ENCODE measurements at regions not wholly inside any gene's neighbourhood (a gene's known extent, or its start where the extent isn't known, plus 50 kb on each side); places are given as distances from the start of the nearest gene placed in this dataset.

- TF ChIP-seq, protein P1, sequence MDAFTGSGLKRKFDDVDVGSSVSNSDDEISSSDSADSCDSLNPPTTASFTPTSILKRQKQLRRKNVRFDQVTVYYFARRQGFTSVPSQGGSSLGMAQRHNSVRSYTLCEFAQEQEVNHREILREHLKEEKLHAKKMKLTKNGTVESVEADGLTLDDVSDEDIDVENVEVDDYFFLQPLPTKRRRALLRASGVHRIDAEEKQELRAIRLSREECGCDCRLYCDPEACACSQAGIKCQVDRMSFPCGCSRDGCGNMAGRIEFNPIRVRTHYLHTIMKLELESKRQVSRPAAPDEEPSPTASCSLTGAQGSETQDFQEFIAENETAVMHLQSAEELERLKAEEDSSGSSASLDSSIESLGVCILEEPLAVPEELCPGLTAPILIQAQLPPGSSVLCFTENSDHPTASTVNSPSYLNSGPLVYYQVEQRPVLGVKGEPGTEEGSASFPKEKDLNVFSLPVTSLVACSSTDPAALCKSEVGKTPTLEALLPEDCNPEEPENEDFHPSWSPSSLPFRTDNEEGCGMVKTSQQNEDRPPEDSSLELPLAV (CRISPR knock-in tag; conservative IDR thresholded peaks at IDR 0.05; ENCODE audit: low read depth), result no peak
- no peak for TF ChIP-seq SAFB2 (CRISPR knock-in tag; IDR thresholded peaks at IDR 0.05; ENCODE audit: borderline replicate concordance, low read depth)
- no peak for TF ChIP-seq SOX6 (IDR thresholded peaks at IDR 0.05)
- no peak for TF ChIP-seq SOX6 (CRISPR knock-in tag; IDR thresholded peaks at IDR 0.05)
- TF ChIP-seq IRF1 (CRISPR knock-in tag; IDR thresholded peaks at IDR 0.05; ENCODE audit: low read depth), result no peak
- TF ChIP-seq, protein P2, sequence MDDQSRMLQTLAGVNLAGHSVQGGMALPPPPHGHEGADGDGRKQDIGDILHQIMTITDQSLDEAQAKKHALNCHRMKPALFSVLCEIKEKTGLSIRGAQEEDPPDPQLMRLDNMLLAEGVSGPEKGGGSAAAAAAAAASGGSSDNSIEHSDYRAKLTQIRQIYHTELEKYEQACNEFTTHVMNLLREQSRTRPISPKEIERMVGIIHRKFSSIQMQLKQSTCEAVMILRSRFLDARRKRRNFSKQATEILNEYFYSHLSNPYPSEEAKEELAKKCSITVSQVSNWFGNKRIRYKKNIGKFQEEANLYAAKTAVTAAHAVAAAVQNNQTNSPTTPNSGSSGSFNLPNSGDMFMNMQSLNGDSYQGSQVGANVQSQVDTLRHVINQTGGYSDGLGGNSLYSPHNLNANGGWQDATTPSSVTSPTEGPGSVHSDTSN (CRISPR knock-in tag; IDR thresholded peaks at IDR 0.05; ENCODE audit: borderline replicate concordance), result no peak
- TF ChIP-seq CEBPB (IDR thresholded peaks at IDR 0.05; ENCODE audit: borderline replicate concordance, low read depth, low read length), result no peak
- TF ChIP-seq TEAD3 (CRISPR knock-in tag; optimal IDR thresholded peaks at IDR 0.05; ENCODE audit: borderline replicate concordance), result no peak
- TF ChIP-seq, protein P3, sequence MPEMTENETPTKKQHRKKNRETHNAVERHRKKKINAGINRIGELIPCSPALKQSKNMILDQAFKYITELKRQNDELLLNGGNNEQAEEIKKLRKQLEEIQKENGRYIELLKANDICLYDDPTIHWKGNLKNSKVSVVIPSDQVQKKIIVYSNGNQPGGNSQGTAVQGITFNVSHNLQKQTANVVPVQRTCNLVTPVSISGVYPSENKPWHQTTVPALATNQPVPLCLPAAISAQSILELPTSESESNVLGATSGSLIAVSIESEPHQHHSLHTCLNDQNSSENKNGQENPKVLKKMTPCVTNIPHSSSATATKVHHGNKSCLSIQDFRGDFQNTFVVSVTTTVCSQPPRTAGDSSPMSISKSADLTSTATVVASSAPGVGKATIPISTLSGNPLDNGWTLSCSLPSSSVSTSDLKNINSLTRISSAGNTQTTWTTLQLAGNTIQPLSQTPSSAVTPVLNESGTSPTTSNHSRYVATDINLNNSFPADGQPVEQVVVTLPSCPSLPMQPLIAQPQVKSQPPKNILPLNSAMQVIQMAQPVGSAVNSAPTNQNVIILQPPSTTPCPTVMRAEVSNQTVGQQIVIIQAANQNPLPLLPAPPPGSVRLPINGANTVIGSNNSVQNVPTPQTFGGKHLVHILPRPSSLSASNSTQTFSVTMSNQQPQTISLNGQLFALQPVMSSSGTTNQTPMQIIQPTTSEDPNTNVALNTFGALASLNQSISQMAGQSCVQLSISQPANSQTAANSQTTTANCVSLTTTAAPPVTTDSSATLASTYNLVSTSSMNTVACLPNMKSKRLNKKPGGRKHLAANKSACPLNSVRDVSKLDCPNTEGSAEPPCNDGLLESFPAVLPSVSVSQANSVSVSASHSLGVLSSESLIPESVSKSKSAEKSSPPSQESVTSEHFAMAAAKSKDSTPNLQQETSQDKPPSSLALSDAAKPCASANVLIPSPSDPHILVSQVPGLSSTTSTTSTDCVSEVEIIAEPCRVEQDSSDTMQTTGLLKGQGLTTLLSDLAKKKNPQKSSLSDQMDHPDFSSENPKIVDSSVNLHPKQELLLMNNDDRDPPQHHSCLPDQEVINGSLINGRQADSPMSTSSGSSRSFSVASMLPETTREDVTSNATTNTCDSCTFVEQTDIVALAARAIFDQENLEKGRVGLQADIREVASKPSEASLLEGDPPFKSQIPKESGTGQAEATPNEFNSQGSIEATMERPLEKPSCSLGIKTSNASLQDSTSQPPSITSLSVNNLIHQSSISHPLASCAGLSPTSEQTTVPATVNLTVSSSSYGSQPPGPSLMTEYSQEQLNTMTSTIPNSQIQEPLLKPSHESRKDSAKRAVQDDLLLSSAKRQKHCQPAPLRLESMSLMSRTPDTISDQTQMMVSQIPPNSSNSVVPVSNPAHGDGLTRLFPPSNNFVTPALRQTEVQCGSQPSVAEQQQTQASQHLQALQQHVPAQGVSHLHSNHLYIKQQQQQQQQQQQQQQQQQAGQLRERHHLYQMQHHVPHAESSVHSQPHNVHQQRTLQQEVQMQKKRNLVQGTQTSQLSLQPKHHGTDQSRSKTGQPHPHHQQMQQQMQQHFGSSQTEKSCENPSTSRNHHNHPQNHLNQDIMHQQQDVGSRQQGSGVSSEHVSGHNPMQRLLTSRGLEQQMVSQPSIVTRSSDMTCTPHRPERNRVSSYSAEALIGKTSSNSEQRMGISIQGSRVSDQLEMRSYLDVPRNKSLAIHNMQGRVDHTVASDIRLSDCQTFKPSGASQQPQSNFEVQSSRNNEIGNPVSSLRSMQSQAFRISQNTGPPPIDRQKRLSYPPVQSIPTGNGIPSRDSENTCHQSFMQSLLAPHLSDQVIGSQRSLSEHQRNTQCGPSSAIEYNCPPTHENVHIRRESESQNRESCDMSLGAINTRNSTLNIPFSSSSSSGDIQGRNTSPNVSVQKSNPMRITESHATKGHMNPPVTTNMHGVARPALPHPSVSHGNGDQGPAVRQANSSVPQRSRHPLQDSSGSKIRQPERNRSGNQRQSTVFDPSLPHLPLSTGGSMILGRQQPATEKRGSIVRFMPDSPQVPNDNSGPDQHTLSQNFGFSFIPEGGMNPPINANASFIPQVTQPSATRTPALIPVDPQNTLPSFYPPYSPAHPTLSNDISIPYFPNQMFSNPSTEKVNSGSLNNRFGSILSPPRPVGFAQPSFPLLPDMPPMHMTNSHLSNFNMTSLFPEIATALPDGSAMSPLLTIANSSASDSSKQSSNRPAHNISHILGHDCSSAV (CRISPR knock-in tag; IDR thresholded peaks at IDR 0.05; ENCODE audit: borderline replicate concordance), result no peak
Measured at GRCh38 chrX:28135378-28136047, 154.3 kb upstream of the DCAF8L1 start (continued).
